ENCODE measurements at regions not wholly inside any gene's neighbourhood (a gene's known extent, or its start where the extent isn't known, plus 50 kb on each side); places are given as distances from the start of the nearest gene placed in this dataset.

DNA sequence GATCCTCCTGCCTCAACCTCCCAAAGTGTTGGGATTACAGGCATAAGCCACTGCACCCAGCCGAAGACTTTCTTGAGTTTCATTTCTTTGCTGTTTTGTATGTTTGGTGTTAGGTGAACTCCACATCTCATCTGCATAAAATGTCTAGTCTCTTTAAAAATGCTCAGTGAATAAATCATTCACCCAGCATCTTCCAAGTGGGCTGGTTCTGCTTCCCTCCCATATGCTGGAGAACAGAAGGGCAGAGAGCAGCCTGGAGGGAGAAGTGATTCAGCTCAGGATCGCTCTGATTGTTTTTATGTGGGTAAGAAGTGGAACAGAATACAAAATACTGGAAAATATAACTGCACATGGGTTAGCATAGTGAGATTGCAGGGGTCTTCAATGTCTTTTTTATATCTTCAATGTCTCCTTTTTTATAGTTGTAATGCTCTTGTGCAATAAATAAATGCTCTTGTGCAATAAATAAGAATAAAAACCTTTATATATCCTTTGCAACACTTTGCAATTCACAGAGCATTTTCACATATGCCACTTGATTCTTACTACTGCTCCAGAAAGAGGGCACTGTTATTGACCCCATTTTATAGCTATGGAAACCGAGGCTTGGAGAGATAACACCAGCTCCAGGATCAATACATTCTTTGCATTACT, 253.0 kb upstream of the NCKAP5 start:
- Histone ChIP-seq H3K9me3 (replicated peaks; ENCODE audit: control insufficient read depth, low read depth, low read length) (no peaks in the 10 kb centered on the region), H3K27ac (ENCODE audit: low read length) (no peak overlapping the region), H3K36me3 (ENCODE audit: control insufficient read depth, insufficient read depth, low read length) (no peaks in the 10 kb centered on the region), H3K4me1 (ENCODE audit: control insufficient read depth, insufficient read depth, low read length) (peaks cover 4% of the 10 kb centered on the region), H3K4me3 (ENCODE audit: low read length) (no peak overlapping the region), H3K27me3 (ENCODE audit: control insufficient read depth, insufficient read depth, low read length) (no peaks in the 10 kb centered on the region)
- WGBS (ENCODE audit: insufficient coverage), result no CpG with 5 or more reads among the region's 3 CpGs
- no peak for DNase-seq

DNA sequence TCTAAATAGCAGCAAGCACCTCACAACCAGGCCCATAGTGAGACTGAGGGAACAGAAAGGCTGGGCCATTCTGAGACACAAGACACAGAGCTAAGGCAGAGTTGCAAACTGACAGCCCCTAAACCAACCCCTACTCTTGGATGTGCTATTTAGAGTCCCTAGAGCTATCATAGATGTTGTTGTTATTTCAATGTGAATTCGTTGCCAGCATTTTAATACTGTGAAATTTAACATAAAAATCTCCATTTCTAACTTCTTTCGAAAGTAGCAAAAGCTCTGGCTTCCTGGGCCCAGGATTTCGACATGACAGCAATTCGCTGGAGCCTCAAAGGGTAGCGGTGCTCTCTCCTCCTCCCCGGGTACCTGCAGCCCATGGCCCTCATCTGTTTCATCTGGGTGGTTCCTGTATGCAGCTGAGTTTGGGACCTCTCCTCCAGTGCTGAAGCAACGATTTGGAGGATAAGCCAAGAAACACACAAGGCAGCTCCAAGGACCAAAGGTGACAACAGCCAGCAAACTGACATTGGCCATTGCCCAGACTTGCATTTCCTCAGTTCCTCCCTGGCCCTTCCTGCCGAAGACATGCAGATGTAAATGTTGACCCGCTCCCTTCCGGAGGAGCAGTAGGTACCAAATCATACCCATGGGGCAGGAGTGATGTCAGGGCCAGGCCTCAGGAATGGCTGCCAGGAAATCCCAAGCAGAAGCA, 254.4 kb upstream of the NCKAP5 start:
- H3K36me3 ChIP-seq (ENCODE audit: control insufficient read depth, insufficient read depth, low read length), result no peaks in the 10 kb centered on the region
- no peak overlapping the region for H3K4me3 ChIP-seq (ENCODE audit: low read length)
- no peak for DNase-seq
- no peak overlapping the region for H3K27ac ChIP-seq (ENCODE audit: low read length)
- H3K4me1 ChIP-seq (ENCODE audit: control insufficient read depth, insufficient read depth, low read length), result peaks cover 4% of the 10 kb centered on the region
- 53% methylated on average over 9 of the region's 10 CpGs for WGBS (ENCODE audit: insufficient coverage)
- H3K27me3 ChIP-seq (ENCODE audit: control insufficient read depth, insufficient read depth, low read length), result no peaks in the 10 kb centered on the region
- H3K9me3 ChIP-seq (replicated peaks; ENCODE audit: control insufficient read depth, low read depth, low read length), result no peaks in the 10 kb centered on the region

DNA sequence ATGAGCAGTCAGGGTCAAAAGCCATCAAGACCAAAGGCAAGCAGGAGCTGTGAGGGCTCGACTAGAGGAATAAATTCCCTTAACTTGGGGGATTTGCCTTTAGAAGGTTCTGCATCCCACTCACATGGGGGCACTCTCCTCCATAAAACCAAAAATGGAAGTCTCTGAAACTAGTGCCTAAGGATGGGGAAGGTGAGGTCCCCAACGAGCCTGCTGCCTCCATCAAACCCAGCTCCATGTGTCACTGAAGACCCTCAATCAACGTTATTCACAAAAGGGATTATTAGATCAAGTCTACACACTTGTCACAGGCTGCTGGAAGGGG, 254.9 kb upstream of the NCKAP5 start:
- H3K27me3 ChIP-seq (ENCODE audit: control insufficient read depth, insufficient read depth, low read length), result no peaks in the 10 kb centered on the region
- H3K9me3 ChIP-seq (replicated peaks; ENCODE audit: control insufficient read depth, low read depth, low read length), result no peaks in the 10 kb centered on the region
- DNase-seq, result no peak
- H3K4me1 ChIP-seq (ENCODE audit: control insufficient read depth, insufficient read depth, low read length), result peaks cover 4% of the 10 kb centered on the region
- H3K4me3 ChIP-seq (ENCODE audit: low read length), result no peak overlapping the region
- WGBS (ENCODE audit: insufficient coverage), result no CpG with 5 or more reads among the region's 3 CpGs
- H3K36me3 ChIP-seq (ENCODE audit: control insufficient read depth, insufficient read depth, low read length), result no peaks in the 10 kb centered on the region
- H3K27ac ChIP-seq (ENCODE audit: low read length), result no peak overlapping the region

DNA sequence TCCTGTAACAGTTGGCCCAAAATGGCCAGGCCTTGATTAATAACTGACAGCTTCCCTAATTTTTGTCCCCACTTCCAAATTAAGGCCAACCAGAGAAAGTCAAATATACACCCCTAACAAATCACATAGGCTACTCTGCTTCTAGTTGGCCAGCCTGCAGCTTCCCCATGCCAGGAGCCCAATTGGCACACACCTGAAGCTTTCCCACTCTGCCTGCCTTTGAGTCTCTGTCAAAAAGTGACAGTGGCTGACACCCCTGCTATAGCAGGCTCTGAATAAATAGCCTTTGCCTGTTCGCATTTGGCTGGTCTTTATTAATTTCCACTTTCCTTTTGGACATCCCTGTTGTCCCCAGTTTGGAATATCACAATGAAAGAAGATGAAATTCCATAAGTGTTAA, 256.6 kb upstream of the NCKAP5 start:
- Histone ChIP-seq H3K27me3 (ENCODE audit: control insufficient read depth, insufficient read depth, low read length) (no peaks in the 10 kb centered on the region), H3K36me3 (ENCODE audit: control insufficient read depth, insufficient read depth, low read length) (no peaks in the 10 kb centered on the region), H3K27ac (ENCODE audit: low read length) (no peak overlapping the region), H3K4me1 (ENCODE audit: control insufficient read depth, insufficient read depth, low read length) (peaks cover 4% of the 10 kb centered on the region), H3K4me3 (ENCODE audit: low read length) (no peak overlapping the region), H3K9me3 (replicated peaks; ENCODE audit: control insufficient read depth, low read depth, low read length) (no peaks in the 10 kb centered on the region)
- DNase-seq, result no peak
- WGBS (ENCODE audit: insufficient coverage), result no CpG with 5 or more reads among the region's 1 CpG

DNA sequence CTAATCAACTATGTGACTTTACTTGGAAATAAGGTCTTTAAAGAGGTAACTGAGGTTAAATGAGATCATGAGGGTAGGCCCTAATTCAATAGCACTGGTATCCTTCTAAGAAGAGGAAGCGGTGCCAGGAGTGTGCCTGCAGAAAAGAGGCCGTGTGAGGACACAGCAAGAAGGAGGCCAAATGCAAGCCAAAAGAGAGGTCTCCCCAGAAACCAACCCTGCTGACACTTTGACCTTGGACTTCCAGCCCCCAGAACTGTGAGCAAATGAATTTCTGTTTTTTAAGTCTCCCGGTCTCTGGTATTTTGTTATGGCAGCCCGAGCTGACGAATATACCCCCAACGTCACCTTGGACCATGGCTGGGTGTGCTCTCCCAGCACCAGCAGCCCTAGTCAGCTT, 257.5 kb upstream of the NCKAP5 start:
- H3K4me1 ChIP-seq (ENCODE audit: control insufficient read depth, insufficient read depth, low read length), result peaks cover 4% of the 10 kb centered on the region
- no peaks in the 10 kb centered on the region for H3K27me3 ChIP-seq (ENCODE audit: control insufficient read depth, insufficient read depth, low read length)
- no peak overlapping the region for H3K4me3 ChIP-seq (ENCODE audit: low read length)
- H3K36me3 ChIP-seq (ENCODE audit: control insufficient read depth, insufficient read depth, low read length), result no peaks in the 10 kb centered on the region
- no peak overlapping the region for H3K27ac ChIP-seq (ENCODE audit: low read length)
- no peaks in the 10 kb centered on the region for H3K9me3 ChIP-seq (replicated peaks; ENCODE audit: control insufficient read depth, low read depth, low read length)
- no peak for DNase-seq
- 94% methylated on average over 6 of the region's 6 CpGs for WGBS (ENCODE audit: insufficient coverage)

DNA sequence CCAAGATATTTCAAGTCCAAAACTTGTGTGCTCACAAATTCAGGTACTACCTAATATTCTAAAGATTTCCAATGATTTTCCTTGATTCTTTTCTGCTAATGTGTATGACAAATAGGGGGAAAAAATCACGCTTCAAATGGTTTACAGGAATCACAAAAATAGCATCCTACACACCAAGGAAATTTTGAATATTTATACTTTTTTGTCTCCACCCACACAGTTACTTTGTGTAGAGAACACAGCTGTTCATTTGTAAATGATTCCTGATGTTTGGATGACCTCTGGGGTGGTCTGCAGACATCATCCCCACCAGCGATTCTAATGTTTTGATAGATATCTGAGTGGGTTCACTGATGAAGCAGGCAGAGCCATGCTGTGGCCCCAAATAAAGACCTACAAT, 260.6 kb upstream of the NCKAP5 start:
- H3K4me1 ChIP-seq (ENCODE audit: control insufficient read depth, insufficient read depth, low read length), result no peaks in the 10 kb centered on the region
- no CpG with 5 or more reads among the region's 2 CpGs for WGBS (ENCODE audit: insufficient coverage)
- H3K27me3 ChIP-seq (ENCODE audit: control insufficient read depth, insufficient read depth, low read length), result no peaks in the 10 kb centered on the region
- H3K36me3 ChIP-seq (ENCODE audit: control insufficient read depth, insufficient read depth, low read length), result no peaks in the 10 kb centered on the region
- H3K27ac ChIP-seq (ENCODE audit: low read length), result no peak overlapping the region
- no peak overlapping the region for H3K4me3 ChIP-seq (ENCODE audit: low read length)
- no peaks in the 10 kb centered on the region for H3K9me3 ChIP-seq (replicated peaks; ENCODE audit: control insufficient read depth, low read depth, low read length)
- no peak for DNase-seq

DNA sequence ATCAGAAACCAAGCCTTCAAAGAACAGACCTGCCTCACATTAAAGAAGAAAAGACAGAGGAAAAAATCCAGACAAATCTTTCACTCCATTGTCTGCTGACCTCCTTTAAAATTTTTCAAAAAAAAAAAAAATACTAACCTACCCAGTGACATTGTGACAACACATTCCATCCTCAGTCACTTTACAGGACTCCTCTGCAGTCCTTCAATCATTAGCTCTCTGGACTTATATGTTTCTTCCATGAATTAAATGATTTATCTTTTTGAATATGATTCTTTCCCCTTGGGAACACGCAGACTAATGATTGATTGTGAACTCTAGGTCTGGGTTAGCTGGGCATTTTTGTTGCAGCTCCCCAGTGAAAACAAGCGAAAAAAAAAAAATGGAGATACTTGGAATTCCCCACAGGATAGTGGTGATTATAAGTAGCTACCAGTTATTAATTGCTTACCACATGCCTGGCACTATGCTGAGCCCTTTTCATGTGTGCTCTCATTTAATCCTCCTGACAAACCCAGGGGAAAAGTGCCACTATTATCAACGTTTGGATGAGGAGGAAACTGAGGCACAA, 261.3 kb upstream of the NCKAP5 start:
- no peaks in the 10 kb centered on the region for H3K27me3 ChIP-seq (ENCODE audit: control insufficient read depth, insufficient read depth, low read length)
- no CpG with 5 or more reads among the region's 3 CpGs for WGBS (ENCODE audit: insufficient coverage)
- H3K9me3 ChIP-seq (replicated peaks; ENCODE audit: control insufficient read depth, low read depth, low read length), result no peaks in the 10 kb centered on the region
- no peak overlapping the region for H3K4me3 ChIP-seq (ENCODE audit: low read length)
- no peaks in the 10 kb centered on the region for H3K4me1 ChIP-seq (ENCODE audit: control insufficient read depth, insufficient read depth, low read length)
- no peak overlapping the region for H3K27ac ChIP-seq (ENCODE audit: low read length)
- H3K36me3 ChIP-seq (ENCODE audit: control insufficient read depth, insufficient read depth, low read length), result no peaks in the 10 kb centered on the region
- DNase-seq, result no peak

DNA sequence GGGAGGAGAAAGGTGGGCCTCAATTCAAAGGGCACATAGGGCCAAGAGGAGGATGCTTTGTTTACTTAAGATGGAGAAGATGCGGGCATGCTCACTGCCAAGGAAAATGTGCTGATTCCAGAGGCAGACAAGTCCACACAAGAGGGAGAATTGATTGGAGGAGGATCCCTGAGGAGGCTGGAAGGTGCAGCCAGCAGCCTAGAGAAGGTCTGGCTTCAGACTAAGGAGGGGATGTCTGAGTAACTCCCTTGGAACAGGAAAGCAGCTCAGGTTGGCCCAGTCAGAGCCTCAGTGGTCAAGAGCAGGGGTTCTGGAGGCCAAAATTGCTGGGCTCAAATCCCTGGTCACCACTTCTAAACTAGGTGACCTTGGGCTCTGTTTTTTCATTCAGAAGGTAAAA, 265.5 kb upstream of the NCKAP5 start:
- H3K27ac ChIP-seq (ENCODE audit: low read length), result no peak overlapping the region
- no peaks in the 10 kb centered on the region for H3K27me3 ChIP-seq (ENCODE audit: control insufficient read depth, insufficient read depth, low read length)
- WGBS (ENCODE audit: insufficient coverage), result 100% methylated on average over 1 of the region's 1 CpG
- peaks cover 15% of the 10 kb centered on the region for H3K4me1 ChIP-seq (ENCODE audit: control insufficient read depth, insufficient read depth, low read length)
- no peak overlapping the region for H3K4me3 ChIP-seq (ENCODE audit: low read length)
- H3K9me3 ChIP-seq (replicated peaks; ENCODE audit: control insufficient read depth, low read depth, low read length), result peaks cover 3% of the 10 kb centered on the region
- no peaks in the 10 kb centered on the region for H3K36me3 ChIP-seq (ENCODE audit: control insufficient read depth, insufficient read depth, low read length)
- no peak for DNase-seq

DNA sequence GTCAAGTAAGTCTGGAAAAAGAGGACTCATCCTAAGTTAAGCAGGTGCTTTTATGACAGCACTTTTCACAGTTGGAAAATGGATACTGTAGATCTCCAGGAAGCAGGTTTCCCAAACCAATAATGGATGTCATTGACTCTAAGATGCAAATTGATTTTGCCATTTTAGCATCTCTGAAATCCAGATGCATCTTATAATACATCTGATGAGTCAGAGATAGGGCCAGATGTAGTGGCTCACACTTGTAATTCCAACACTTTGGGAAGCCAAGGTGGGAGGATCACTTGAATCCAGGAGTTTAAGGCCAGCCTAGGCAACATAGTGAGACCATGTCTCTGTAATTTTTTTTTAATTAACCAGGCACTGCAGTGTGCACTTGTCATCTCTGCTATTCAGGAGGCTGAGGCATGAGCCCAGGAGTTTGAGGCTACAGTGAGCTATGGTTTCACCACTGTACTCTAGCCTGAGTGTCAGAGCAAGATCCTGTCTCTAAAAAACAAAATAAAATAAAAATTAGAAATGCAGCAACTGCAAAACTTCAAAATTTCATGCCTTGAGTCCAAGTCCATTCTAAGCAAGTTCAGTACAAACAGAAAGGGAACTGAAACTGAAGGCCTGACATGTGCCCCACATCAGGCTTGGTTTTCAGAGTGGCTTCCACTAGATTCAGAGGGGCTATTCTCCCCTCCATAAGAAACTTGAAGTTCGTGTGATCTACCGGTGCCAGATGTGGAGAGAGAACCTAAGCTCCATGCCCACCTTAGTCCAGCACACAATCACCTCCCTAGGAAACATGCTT, 267.8 kb upstream of the NCKAP5 start:
- no peak overlapping the region for H3K27ac ChIP-seq (ENCODE audit: low read length)
- no peak for DNase-seq
- peaks cover 3% of the 10 kb centered on the region for H3K9me3 ChIP-seq (replicated peaks; ENCODE audit: control insufficient read depth, low read depth, low read length)
- H3K4me3 ChIP-seq (ENCODE audit: low read length), result no peak overlapping the region
- H3K36me3 ChIP-seq (ENCODE audit: control insufficient read depth, insufficient read depth, low read length), result no peaks in the 10 kb centered on the region
- no peaks in the 10 kb centered on the region for H3K27me3 ChIP-seq (ENCODE audit: control insufficient read depth, insufficient read depth, low read length)
- WGBS (ENCODE audit: insufficient coverage), result 80% methylated on average over 1 of the region's 2 CpGs
- H3K4me1 ChIP-seq (ENCODE audit: control insufficient read depth, insufficient read depth, low read length), result peaks cover 21% of the 10 kb centered on the region

DNA sequence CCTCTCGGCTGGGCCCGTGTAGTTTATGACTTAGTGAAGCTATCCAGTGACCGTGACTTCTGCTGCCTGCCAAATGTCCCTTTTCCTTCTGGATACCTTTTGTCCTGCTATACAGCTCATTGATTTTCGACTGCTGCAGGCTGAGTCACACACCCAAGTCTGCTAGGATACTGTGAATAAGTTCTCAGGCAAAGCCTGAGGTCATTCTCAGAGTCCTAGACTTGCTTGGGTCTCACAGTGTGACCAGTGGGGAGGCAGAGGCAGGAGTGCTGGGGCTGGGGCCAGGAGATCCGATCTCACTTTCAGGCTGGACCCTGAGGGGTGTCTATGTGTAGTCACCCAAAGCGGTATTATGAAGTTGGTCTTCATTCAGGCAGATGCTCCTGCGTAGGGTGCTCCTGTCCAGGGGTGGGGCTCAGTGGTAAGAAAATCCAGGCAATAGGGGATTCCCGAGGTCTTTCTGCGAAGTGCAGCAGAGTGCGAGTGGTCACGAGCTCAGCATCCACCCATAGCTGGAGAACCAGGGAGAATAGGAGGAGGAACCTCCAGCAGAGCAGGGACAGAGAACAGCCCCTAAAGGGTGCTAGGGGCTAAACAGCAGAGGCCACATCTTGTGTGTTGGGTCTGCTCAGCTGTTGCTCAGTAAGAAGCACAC, 268.6 kb upstream of the NCKAP5 start:
- Histone ChIP-seq H3K27me3 (ENCODE audit: control insufficient read depth, insufficient read depth, low read length) (no peaks in the 10 kb centered on the region), H3K4me3 (ENCODE audit: low read length) (no peak overlapping the region), H3K36me3 (ENCODE audit: control insufficient read depth, insufficient read depth, low read length) (no peaks in the 10 kb centered on the region), H3K4me1 (ENCODE audit: control insufficient read depth, insufficient read depth, low read length) (peaks cover 25% of the 10 kb centered on the region), H3K9me3 (replicated peaks; ENCODE audit: control insufficient read depth, low read depth, low read length) (peaks cover 3% of the 10 kb centered on the region), H3K27ac (ENCODE audit: low read length) (no peak overlapping the region)
- DNase-seq, result no peak
- WGBS (ENCODE audit: insufficient coverage), result 79% methylated on average over 11 of the region's 11 CpGs

Data from muscle of leg (tissue), 3 donors.